GM20000 (cell line): ENCODE measurements at regions not wholly inside any gene's neighbourhood (a gene's known extent, or its start where the extent isn't known, plus 50 kb on each side); places are given as distances from the start of the nearest gene placed in this dataset.
"Not testable (repeated sequence)": the region's sequence is repeated elsewhere in the genome, so short reads cannot be mapped to it uniquely, and the experiment has no call there.

Experiments used
- DNase-seq: peaks from one replicate; pipeline ENCODE4 v3.0.0; 2012; ENCODE audit warnings: low spot score
- TF ChIP-seq, protein P1 (sequence below): IDR thresholded peaks from 2 replicates; pipeline ENCODE4 v1.5.1; 2012; ENCODE audit warnings: mild to moderate bottlenecking, control low read depth; ENCODE audit errors: extremely low read depth, missing control alignments

DNA sequence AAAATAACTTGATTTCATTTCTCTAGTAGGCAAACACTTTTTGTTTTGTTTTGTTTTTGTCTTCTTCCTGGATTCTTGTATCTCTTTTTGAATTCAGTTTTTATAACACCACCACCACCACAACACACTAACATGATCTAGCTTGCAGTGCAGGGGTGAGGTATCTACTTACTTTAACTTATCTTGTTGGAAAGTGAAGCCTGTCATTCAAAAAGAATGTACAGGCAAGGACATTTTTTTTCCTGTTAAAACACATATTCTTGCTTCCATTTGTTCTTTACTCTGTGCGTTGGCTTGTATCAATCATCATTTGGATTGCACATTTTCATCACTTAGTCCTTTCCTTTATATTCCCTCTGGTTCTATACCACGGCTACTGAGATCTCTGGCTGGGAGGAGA lies 824.2 kb downstream of the PLCL1 start:
- no peak for DNase-seq
- TF ChIP-seq, protein P1, sequence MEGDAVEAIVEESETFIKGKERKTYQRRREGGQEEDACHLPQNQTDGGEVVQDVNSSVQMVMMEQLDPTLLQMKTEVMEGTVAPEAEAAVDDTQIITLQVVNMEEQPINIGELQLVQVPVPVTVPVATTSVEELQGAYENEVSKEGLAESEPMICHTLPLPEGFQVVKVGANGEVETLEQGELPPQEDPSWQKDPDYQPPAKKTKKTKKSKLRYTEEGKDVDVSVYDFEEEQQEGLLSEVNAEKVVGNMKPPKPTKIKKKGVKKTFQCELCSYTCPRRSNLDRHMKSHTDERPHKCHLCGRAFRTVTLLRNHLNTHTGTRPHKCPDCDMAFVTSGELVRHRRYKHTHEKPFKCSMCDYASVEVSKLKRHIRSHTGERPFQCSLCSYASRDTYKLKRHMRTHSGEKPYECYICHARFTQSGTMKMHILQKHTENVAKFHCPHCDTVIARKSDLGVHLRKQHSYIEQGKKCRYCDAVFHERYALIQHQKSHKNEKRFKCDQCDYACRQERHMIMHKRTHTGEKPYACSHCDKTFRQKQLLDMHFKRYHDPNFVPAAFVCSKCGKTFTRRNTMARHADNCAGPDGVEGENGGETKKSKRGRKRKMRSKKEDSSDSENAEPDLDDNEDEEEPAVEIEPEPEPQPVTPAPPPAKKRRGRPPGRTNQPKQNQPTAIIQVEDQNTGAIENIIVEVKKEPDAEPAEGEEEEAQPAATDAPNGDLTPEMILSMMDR, result no peak

DNA sequence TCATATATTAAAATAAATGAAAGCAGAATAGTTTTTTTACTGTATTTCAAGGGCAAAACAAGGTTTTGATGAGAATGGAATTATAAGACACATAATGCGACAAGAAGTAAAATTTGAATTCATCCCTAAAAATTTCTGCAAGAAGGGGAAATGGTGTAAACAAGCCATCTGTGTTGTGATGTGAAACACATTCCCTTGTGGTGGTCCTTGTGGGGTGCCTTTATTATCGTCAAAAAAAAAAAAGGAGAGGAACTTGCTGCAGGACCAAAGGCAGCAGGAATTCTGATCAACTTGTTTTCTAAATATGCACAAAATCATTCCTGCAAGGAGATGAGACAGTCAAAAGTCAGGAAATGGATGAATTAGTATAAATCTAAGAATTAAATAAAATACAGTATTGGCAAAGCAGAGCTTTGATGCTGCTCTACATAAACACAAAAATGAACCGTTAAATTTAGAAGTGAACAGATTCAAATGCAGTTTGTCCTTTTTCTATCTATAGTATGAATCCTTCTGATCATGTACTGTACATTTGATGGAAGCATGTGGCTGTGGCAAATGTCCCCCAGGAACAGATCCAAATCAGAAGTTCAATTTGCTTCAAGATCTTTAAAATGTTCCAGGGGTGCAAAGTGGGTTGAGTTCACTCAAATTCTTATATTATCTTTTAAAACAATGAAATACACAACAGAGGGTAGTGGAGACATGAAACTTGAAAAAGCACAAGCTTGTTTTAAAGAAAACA lies 818.8 kb downstream of the PLCL1 start:
- TF ChIP-seq, protein P1, result no peak
- no peak for DNase-seq

DNA sequence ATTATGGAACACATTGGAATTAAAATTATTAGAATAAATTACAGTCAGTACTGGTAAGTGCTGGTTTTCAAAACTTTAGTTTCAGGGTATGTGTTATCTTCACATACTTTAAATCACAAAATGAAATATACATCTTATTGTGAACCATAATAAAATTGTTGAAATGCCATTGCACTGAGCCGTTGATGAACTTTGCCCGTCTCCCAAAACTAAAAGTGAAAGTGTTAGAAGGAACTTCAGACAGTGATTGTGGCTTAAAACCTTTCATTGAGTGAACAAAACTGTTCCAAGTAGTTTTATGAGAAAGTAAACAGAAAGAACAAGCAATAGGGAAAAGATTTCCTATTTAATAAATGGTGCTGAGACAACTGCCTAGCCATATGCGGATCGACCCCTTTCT lies 811.6 kb downstream of the PLCL1 start:
- DNase-seq, result no peak
- TF ChIP-seq, protein P1, result no peak

DNA sequence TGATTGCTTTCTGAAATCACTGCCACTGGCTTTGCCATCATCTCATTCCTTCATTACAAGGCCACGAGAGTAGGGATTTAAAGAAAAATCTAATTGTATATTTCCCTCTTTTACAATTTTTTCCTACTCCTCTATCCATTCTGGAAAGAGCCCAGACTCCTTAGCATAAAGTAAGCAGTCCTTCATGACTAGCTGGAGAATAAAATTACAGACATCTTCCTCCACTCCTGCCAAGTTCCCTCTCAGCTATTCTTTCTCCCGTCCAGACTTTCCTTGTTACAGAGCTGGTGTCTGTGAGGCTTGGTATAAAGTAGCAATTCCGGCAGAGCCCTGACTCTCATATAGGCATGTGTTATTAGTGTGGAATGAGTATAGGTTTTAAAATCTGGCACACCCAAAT lies 806.8 kb downstream of the PLCL1 start:
- DNase-seq, result no peak
- TF ChIP-seq, protein P1, result no peak

DNA sequence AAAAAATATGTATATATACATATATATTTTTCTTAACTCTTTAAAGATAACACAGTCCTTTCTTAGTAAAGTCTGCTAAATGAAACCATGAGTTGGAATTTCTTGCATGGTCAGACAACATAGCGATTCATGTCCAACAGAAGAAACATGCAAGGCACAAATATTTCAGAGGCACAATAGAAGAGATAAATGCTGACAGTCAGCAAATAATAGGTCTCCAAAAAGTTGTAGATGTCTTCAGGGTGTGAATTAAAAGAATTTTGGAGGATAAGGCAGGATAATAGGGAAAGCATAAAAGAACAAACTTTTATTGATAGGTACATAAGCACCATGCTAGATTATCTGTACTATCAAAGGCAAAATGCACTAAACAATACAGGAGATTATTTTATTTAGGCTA lies 800.2 kb downstream of the PLCL1 start:
- TF ChIP-seq, protein P1, result no peak
- DNase-seq, result no peak

DNA sequence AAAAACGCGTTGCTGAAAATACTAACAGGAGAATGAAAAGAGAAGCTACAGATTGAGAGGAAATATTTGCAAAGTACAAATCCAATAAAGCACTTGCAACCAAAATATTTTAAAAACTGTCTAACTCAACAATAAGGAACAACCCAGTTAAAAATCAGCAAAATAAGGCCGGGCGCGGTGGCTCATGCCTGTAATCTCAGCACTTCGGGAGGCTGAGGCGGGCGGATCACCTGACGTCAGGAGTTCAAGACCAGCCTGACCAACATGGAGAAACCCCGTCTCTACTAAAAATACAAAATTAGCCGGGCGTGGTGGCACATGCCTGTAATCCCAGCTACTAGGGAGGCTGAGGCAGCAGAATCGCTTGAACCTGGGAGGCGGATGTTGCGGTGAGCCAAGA lies 798.6 kb downstream of the PLCL1 start:
- DNase-seq, result not testable (repeated sequence)

DNA sequence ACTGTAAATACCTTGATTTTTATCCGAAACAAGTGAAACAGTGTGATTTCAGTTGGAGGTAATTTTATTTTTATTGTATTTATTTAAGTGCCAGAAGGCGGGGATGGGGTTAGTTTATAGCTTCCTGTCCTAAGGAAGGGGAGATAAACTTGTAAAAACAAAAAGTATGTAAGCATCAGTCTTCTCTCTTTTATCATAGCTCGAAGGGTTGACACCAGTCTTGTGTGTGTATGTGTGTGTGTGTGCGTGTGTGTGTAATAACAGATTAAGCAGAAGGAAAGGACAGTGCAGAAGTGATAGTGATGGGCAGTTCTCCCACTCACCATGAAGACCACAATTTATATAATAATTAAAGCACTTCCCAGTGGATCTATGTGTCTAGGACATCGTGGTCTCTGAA lies 793.3 kb downstream of the PLCL1 start:
- TF ChIP-seq, protein P1, result no peak
- no peak for DNase-seq

DNA sequence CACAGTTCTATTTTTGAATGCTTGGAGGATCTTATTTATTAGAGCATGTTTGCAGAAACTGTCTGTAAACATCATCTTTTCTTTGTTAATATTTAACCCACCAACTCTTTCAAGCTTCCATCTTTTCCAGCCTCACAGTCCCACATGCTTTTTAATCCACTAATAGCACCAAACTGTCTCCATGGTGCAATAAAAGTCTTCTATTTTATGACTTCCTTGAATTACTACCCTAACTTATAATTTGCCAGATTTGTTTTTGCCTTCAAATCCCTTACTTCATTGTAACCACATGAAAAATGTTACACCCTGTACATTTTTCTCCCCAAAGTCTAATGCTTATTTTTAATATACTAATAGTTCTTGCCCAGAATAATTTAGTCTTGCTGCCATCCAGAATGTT lies 792.6 kb downstream of the PLCL1 start:
- TF ChIP-seq, protein P1, result no peak
- no peak for DNase-seq
